GM10248 (cell line): ENCODE measurements at regions not wholly inside any gene's neighbourhood (a gene's known extent, or its start where the extent isn't known, plus 50 kb on each side); places are given as distances from the start of the nearest gene placed in this dataset.

Experiments used
- CTCF ChIA-PET: fragments of 300-600 bp; sonication (Branson Sonifier 250); formaldehyde crosslinking; extraction: SDS; loops from one replicate; lab custom pipeline; 2021; ENCODE audit warnings: antibody characterized with exemption; lab: Yijun Ruan, JAX
- POLR2A ChIA-PET: fragments of 350-650 bp; sonication (Branson Sonifier 250); formaldehyde crosslinking; extraction: SDS; loops from one replicate; lab custom pipeline; 2020; ENCODE audit warnings: antibody characterized with exemption; lab: Yijun Ruan, JAX
- DNase-seq: peaks from one replicate; pipeline ENCODE4 v3.0.0; 2012; ENCODE audit errors: extremely low spot score
- CTCF ChIP-seq: IDR thresholded peaks from 2 replicates; pipeline ENCODE4 v1.5.1; 2012; ENCODE audit warnings: mild to moderate bottlenecking, low read depth; ENCODE audit errors: extremely low read depth, missing control alignments, control extremely low read depth

DNA sequence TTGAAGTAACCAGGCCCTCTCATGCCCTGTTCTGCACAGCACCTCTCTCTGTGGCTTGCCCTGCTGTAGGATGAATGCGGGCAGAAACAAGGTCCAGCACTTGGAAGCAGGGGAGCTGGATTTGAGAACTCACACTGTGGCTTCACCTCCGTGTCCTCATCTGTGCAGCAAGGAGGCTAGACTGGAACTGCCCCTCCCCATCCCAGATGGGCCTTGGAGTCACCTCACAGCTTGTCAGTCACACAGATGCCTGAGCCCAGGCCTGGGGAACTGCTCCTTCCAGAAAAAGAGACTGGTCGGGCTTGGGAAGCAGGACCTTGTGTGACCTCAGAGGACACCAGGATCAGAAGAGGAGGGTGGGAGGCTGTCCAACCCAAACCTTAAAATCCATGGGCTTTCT lies 180.8 kb downstream of the CCT6B start:
- TF ChIP-seq CTCF: no peak
- POLR2A ChIA-PET: no interaction called here
- CTCF ChIA-PET: no interaction called here
- no peak for DNase-seq

- no peak for DNase-seq
- POLR2A ChIA-PET: no interaction called here
- CTCF ChIA-PET: no interaction called here
- TF ChIP-seq CTCF: no peak
These were observed 184.5 kb downstream of the CCT6B start for GRCh38 chr17:34776456-34777443.

GRCh38 chr17:34773036-34773435 lies 188.2 kb downstream of the CCT6B start:
- ChIA-PET CTCF (no interaction called here), POLR2A (no interaction called here)
- no peak for TF ChIP-seq CTCF
- no peak for DNase-seq

DNA sequence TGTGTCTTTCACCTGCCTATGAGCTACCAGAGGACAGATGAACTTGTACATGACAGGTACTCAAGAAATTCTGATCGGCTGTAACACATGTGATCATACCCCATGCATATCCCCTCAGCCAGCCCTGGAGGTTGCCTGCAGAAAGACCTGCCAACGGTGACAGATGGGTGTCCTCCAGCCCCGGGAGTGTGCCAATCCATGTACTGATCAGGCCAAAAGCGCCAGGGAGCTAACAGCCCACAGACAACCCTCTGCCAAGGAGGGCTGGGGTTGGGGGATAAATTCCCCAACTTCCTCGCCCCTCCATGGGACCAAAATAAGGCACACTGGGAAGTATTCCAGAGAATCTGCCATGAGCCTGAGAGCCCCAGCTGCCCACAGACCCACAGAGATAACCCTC lies 189.4 kb downstream of the CCT6B start:
- ChIA-PET POLR2A (no interaction called here), CTCF (no interaction called here)
- DNase-seq: no peak

GRCh38 chr17:34770586-34770985 lies 190.7 kb downstream of the CCT6B start:
- TF ChIP-seq CTCF: no peak
- DNase-seq: no peak
- POLR2A ChIA-PET: no interaction called here
- CTCF ChIA-PET: interaction anchor here (0.9 kb wide), 1 partner anchor 9 kb away, joined by 3 read pairs; no protein-coding TSS in a partner anchor

More for the DNA sequence above, 189.4 kb downstream of the CCT6B start:
- no peak for TF ChIP-seq CTCF

GRCh38 chr17:34769899-34770298 lies 190.5 kb downstream of the TMEM132E start:
- TF ChIP-seq CTCF: no peak
- ChIA-PET CTCF (no interaction called here), POLR2A (no interaction called here)
- no peak for DNase-seq
